ENCODE measurements at regions not wholly inside any gene's neighbourhood (a gene's known extent, or its start where the extent isn't known, plus 50 kb on each side); places are given as distances from the start of the nearest gene placed in this dataset.
"Not testable (repeated sequence)": the region's sequence is repeated elsewhere in the genome, so short reads cannot be mapped to it uniquely, and the experiment has no call there.

DNA sequence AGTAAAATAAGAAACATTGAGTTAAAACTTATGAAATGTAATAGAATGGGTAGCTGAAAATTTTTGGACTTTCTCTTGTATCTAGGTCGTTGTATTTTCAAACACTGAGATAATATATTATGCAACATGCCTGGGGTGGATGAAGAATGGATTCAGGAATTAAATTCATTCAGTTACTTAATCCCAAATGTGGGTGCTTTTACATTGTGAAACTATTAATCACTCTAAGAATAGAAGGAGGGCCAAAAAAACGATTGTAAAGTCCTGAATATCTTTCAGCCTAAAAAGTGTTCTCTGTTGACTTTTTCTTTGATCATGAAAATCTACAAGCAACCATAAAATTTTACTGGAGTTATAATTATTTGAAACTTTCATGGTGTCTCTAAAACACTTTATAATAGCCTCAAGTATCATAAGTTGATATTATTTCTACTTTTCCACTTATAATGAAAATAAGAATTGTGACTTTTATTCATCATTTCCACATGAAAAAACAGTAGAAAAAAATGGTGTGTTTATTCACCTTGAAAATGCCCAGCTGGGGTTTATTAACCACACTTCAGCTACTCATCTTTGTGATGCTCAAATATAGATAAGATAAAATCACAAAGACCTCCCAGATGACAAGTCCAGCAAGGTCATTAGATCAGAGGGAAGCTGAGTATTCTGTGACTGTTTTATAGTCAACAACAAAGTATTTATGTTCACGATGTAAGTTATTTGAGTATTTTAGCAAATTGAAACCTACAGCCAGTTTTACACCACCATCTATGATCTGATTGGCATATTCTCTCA is 619.9 kb upstream of the SOX9 start:
- intact Hi-C loops (cut with micrococcal nuclease), result no loop called here

DNA sequence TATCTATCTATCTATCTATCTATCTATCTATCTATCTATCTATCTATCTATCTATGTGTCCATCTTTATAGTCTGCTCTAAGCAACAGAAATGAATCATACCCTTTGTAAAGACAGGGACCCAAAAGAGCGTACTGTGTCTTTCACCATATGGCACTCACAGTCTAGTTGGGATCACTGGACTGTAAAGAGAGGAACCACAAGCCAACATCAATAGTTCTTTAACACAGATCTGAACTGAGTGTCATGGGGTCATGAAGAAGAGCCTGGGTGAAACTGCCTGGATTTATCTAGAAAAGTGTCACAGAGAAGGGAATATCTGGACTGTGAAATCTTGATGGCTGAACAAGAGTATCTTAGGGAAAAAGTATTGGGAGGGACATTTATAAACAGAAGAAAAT is 619.1 kb upstream of the SOX9 start:
- intact Hi-C loops (cut with micrococcal nuclease), result no loop called here

DNA sequence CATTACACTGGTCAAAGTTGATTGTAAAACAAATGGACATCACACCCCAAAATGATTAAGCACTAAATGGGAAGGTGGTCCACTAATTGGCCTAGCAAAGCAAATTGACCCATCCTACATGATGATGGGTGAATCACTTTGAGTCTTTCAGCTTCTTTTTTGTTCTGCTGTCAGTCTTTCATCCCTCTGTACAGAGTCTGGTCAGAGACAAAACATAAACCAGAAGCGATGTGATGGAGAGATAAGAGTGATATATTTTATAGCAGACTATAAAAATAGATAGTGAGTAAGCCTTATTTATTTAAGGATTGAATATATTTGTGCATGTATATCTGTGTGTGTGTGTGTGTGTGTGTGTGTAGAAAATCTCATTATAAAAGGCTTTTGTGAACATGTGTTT is 618.4 kb upstream of the SOX9 start:
- intact Hi-C loops (cut with micrococcal nuclease), result no loop called here

DNA sequence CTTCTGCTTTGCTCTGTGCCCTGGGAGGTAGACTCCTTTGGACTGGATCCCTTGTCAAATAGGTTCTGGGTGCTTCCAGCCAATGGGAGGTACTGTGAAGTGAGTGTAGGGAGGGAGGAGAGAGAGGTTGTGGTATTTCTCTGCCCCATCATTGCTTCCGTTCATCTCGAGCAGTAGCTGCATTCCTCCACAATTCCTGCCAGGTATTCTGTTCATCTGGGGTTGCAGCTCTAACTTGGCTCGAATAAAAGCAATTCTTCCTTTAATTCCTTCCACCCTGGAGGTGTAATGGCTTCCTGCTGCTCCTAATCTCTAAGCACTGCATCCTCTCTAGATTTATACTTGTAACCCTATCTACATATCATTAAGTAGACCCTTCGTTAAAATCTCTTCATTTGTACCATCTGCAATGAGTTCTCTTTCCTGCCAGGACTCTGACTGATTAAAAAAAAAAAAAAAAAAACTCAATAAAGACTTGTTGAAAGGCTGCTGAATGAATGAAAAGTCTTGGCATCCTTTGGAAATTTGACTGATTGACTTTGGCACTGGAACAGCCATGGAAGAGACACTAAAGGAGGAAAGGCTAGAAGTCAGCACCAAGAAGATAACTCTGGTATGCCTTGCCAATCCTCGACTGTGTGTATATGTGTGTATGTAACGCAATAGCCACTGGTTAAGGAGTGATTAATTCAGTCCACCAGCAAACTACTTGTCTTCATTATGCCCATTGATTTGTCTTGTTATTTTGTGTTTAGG is 616.9 kb upstream of the SOX9 start:
- intact Hi-C loops (cut with micrococcal nuclease), result no loop called here

DNA sequence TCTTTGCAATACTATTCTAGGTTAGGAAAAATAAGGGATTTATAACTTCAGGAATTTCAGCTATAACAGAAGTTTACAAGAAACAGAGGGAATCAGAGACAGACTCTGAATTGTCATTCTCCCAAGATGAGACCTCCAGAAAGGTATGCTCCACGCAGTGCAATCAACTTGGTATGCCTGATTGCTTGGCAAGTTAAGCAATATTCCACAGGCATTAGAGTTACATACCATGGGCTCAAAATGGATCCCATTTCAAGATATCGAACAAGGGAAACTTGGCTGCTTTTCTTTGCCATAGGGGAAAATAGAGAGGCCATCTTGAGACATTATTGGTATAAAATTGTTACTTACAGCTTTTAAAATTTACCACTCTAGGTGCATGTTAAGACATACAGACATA is 615.6 kb upstream of the SOX9 start:
- intact Hi-C loops (cut with micrococcal nuclease), result no loop called here

DNA sequence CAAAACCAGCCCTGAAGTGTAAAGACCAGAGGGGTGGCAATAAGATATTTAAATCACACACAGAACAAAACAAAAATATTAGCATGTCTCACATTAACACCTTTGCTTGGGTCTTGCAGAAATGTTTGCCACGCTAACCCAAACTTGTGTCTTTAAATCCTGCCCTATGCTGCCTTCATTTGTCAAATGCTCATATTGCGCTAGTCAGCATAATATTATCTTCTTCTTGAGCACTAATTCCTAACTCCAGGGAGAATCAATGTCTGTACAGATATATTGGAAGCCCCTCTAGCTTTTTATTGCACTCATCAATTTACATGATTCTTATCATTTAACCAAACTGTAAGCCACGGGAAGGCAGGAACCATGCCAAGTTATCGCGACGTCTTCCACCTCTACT is 614.8 kb upstream of the SOX9 start:
- intact Hi-C loops (cut with micrococcal nuclease), result no loop called here

DNA sequence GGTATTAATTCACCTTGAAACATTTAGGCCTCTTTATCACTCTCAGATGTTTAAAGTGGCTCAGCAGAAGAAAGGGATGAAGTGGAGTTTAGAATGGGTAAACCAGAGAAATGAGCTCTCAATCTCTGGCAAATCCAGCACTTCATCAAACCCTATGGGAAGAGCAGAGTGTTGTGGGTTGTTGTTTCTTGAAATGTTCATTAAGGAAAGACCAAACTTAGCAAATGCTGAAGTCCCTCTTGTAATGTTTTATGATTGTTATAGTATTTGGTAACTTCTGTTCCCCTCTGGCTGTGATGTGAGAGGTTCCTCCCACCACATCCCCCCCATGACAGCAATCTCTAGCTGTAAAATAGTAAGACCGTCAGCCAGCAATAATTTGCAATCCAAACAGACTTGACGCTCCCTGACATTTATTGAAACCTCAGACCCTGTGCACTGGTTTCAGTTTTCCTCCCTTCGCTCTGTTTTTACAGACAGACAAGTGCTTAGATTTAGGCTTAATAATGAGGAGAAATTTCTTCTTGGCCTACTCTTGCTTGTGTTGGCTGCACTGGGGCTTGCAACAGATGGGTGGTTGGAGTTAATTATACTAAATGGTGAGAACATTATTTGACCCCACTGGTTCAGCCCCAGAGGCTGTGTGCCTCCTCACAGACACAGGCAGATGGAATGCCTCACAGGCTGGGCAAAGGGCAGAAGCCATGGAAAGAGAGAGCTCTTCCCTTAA is 609.4 kb upstream of the SOX9 start:
- intact Hi-C loops (cut with micrococcal nuclease), result no loop called here

DNA sequence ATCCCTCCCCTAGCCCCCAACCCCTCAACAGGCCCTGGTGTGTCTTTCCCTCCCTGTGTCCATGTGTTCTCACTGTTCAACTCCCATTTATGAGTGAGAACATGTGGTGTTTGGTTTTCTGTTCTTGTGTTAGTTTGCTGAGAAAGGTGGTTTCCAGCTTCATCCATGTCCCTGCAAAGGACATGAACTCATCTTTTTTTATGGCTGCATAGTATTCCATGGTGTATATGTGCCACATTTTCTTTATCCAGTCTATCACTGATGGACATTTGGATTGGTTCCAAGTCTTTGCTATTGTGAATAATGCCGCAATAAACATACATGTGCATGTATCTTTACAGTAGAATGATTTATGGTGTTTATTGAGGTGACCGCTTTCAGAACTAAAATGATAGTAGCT is 607.1 kb upstream of the SOX9 start:
- intact Hi-C loops (cut with micrococcal nuclease), result not testable (repeated sequence)

DNA sequence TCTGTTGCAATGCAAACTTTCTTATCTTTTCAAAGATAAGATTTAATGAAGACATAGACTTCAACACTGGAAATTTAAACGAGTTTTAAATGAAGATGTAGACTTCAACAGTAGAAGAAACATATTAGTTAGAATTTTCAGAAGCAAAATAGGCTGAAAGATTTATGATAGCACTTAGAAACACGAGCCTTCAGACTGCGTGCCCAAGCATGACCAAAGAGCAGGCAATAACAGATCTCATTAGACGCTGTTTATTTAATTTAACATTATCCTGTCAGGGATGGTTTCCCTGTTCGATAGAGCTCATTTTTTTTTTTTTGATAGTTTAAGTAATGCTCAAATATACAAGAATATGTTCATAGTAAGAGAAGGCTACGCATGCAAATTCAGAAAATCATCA is 604.7 kb upstream of the SOX9 start:
- intact Hi-C loops (cut with micrococcal nuclease), result no loop called here

DNA sequence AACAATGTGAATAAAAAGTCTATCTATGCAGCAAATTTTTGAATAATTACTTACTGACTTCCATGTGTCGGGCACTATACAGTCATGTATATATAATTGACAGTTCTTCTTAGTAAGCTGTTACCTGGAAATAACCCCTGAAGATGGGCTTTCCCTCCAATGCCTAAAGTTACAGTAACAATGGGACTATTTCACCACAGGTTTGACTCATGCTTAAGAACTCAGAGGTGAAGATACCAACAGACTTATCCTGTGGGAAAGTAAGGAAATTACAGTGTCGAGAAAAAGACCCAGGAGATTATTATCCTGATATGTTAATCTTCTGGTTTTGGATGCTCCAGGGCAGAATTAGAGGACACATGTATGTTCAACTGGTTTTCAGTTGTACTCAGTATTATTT is 601.5 kb upstream of the SOX9 start:
- intact Hi-C loops (cut with micrococcal nuclease), result no loop called here

DNA sequence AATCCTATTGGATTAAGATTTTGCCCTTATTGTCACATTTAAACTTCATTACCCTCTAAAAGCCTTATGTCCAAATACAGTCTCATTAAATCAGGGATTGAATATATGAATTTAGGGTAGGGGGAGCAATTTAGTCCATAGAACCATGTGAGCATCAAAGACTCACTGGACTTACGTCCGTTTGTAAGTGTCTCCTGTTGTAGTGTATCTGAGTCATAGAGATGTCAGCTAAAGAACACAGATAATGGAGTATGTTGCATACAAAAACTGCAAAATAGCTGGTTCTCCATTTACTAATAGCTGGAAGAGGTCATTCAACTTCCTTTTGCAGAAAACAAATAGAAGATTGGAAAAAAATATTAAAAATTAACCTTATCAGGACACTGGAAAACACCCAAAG is 599.1 kb upstream of the SOX9 start:
- intact Hi-C loops (cut with micrococcal nuclease), result no loop called here

DNA sequence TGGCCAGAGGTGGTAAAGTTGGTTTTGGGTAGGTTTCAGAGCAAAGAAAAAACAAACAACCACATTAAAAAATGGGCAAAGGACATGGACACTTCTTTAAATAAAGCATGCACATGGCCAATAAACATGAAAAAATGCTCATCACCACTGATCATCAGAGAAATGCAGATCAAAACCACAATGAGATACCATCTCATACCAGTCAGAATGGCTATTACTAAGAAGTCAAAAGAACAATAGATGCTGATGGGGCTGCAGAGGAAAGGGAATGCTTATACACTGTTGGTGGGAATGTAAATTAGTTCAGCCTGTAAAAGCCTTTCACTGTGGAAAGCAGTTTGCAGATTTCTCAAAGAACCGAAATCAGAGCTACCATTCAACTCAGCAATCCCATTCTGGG is 598.4 kb upstream of the SOX9 start:
- intact Hi-C loops (cut with micrococcal nuclease), result no loop called here

DNA sequence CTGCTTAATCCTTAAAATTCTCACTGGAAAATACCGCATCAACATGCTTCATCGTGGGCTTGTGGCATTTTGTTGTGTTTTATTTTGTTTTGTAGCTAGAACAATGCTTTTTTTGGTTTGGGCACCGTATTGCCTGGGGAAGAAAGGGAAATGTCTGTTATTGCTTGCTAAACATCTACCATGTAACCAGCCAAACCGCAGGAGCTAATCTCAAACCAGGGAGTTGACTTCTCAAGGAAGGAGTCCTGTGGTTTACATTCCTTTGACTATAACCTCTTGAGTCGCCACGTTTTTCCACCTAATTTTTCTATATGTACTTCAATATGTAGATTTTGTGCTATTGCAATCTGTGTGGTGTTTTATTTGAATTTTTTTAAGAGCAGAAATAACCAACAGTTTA is 593.5 kb upstream of the SOX9 start:
- intact Hi-C loops (cut with micrococcal nuclease), result no loop called here

DNA sequence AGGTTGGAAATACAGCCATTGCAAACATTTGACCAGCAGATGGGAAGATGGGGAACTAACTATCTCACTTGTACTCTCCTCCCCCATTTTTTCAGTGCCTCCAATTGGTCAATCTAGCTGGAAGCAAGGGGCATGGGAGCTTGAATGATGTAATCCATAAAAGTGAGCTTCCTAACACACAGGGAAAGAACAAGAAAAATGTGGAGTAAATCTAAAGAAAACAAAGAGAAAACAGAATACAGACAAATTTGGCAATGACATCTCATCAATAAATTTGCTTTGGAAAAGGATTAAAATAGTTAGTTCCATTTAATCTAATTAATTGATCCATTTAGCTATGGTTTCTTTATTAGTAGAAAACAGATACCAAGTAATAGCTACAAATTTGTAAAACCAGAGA is 592.6 kb upstream of the SOX9 start:
- intact Hi-C loops (cut with micrococcal nuclease), result no loop called here

DNA sequence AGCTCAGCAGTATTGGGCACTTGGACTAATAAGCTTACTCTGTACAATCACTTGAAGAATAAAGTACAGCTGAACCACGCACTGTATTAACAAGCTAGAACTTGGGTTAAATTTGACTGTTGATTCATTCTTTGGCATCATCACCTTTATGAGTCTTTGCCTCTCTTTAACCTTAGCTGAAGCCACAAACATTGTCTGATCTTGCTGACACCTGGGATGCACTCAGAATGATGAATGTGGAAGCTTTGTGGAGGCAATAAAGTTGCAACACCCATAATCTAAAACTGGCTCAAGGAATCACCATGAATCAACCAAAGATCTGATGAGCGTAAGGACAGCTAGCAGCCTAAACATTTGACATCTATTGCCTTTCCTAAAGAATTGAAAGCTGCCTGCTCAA is 590.6 kb upstream of the SOX9 start:
- intact Hi-C loops (cut with micrococcal nuclease), result no loop called here

DNA sequence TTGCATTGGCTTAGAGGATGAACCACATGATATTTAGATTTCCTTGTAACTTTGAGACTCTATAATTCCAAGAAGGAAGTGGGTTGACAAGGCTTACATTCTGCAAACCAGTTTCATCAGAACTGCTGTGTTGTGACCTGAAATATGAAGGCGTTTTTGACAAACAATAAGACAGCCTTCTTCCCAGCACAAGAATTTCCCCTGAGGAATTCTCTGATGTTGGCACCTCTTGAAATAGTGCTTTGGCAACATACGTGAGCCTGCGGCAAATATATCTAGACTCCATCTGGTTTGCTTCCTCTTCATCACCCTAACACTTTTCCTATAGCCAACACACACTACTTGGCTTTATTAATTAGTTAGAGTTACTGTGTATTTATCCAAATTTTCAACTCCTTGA is 585.5 kb upstream of the SOX9 start:
- intact Hi-C loops (cut with micrococcal nuclease), result no loop called here

DNA sequence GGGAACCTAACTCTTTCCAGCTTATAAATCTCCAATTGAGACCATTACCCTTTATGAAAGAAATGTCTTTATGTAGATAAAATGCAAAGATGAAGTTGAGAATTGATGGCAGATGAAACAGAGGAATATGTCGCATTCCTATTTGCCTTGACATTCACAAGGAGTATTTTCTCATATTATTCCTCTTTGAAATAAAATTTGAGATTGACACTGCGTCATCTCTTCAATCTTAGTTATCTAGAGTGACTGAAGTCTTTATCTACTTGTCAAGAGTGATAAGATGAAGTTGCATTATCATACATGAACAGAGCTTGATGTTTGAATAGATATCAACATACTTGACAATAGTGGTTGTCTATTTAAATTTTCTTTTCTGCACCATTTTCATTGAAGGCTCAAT is 574.4 kb upstream of the SOX9 start:
- intact Hi-C loops (cut with micrococcal nuclease), result no loop called here

DNA sequence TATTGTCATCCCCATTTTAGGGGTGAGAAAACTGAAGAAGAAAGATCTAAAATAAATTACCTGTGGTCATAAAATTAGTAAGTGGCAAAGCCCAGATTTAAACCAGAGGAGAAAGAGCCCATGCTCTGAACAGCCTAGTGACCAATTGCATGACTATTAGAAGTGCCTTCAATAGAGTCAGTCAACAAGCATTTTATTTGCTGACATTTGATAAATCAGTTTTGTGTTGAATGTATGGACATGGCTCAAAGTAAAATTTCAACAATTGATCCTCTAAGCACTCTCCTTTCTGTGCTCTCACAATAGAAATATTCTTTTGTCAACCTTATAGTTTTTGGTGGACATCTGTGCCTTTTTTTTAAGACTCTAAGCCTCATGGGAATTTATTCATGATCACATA is 572.9 kb upstream of the SOX9 start:
- intact Hi-C loops (cut with micrococcal nuclease), result no loop called here

DNA sequence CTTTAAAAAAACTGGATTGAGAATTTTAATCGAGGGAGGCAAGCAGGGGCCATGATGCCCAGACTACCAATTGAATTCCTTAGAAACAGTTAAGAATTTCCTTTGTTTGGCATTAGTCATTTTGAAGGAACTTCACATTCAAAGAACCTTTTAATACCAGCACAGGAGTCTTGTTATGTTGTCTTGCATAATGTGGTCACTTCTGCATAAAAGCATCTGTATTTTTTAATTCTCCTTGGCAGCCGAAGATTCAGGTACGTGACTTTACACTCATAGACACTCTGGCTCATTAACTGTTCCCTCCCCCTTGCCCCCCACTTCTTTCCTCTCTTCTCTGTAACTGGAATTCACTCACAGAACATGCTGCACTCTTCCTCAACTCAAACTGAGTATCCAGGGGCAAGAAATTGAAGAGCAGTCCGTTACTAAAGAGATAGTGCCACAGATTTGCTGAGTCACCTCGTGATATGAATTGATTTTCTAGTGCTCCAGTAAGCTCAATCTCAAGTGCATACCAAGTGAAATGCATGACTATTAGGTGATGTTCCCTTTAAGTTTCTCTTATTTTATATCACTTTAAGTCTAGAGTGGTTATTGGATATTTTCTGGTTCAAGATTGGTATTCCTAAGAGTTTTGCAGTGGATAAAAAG is 572.2 kb upstream of the SOX9 start:
- intact Hi-C loops (cut with micrococcal nuclease), result no loop called here

DNA sequence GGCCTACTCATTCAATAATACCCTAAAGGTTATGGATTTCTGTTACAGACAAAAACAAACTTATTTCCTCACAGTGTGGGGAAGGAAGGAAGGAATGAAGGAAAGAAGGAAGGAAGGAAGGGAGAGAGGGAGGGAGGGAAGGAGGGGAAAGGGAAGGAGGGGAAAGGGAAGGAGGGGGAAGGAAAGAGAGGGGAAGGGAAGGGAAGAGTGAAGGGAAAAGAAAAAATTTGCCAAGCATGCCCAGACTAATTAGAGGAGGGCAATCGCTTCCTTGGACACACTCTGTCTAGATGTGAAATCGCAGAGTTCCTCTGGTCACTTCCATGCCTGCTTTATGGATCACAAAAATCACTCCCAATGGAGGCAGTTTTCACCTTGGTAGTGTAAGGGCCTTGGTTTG is 570.1 kb upstream of the SOX9 start:
- intact Hi-C loops (cut with micrococcal nuclease), result no loop called here

DNA sequence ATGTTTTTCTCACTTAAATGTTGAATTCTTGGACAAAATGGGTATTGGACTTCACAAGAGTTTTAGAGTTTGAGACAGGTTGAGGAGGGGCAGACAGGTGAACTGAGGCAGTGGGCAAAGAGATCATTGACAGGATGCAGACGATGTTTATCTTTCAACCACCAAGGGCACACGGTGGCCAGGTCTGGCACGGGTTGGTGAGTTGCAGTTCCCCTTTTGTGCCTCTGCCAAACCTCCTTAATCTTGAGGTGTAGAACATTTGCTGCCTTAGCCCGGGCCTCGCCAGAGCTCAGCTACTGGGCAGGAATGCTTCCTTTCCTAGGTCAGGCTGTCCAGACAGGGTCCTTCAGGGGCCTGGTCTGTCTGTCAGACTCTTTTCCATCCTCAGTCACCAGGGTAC is 567.4 kb upstream of the SOX9 start:
- intact Hi-C loops (cut with micrococcal nuclease), result no loop called here

DNA sequence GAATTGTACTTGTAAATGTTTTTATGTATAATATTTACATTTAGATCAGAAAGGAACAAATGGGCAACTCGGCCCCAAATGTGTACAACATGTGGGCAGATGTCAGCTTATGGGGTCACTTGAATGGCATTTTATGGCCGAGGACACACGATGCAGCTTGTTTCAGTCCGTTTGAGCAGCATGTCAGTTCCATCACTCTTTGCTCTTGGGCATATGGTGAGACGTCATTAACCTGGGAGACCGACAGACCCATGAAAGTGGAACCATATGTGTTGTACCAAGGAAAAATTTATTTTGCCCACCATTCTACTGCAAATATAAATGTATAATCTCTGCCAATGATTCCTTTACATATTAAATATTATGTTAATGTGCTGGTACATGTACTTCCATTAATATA is 561.9 kb upstream of the SOX9 start:
- intact Hi-C loops (cut with micrococcal nuclease), result no loop called here
